SK-N-MC (cell line): ENCODE measurements at regions not wholly inside any gene's neighbourhood (a gene's known extent, or its start where the extent isn't known, plus 50 kb on each side); places are given as distances from the start of the nearest gene placed in this dataset.

ENCODE experiments used
- EZH2 ChIP-seq: fragments of 200-600 bp; sonication (generic); IDR thresholded peaks from one replicate; pipeline ENCODE4 v1.6.1; 2017; ENCODE audit warnings: antibody characterized with exemption
- POLR2AphosphoS5 ChIP-seq: IDR thresholded peaks from 2 replicates; pipeline ENCODE4 v1.6.1; 2012; ENCODE audit warnings: mild to moderate bottlenecking, low read depth, low read length, borderline replicate concordance

DNA sequence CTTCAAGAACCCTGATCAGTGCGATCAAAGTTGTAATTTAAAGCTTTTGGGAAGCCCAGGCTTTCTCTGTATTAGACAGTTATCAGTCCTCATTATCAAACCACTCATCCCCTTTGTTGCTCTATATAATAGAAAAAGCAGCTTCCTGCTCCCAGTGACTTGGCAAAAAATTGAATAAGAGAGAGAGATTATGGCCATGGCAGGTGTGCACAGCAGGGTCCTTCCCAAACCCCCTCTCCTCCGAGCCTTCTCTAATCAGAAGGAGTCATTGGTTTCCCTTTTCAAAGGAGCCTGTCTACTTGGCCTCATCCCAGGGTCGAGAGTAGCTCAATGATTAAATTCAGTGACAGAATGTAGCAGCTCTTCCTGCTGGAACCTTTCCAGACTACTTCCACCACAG lies 81.5 kb downstream of the SEMA4F start:
- TF ChIP-seq EZH2 (no peak), POLR2AphosphoS5 (no peak)
